Retinal pigment epithelial cell (primary cell): ENCODE measurements at regions not wholly inside any gene's neighbourhood (a gene's known extent, or its start where the extent isn't known, plus 50 kb on each side); places are given as distances from the start of the nearest gene placed in this dataset.

ENCODE experiments used
- DNase-seq: peaks from one replicate; pipeline ENCODE4 v3.0.0-alpha.2; 2010; ENCODE audit warnings: low read depth
- H3K4me3 ChIP-seq: 2 replicates; pipeline ENCODE4 v1.5.1; 2011; ENCODE audit warnings: mild to moderate bottlenecking, low read length, control low read depth, moderate library complexity
- TF ChIP-seq, protein P1 (sequence below): conservative IDR thresholded peaks from 2 replicates; pipeline ENCODE4 v1.5.1; 2011; ENCODE audit warnings: low read depth, low read length, control low read depth, inconsistent platforms

DNA sequence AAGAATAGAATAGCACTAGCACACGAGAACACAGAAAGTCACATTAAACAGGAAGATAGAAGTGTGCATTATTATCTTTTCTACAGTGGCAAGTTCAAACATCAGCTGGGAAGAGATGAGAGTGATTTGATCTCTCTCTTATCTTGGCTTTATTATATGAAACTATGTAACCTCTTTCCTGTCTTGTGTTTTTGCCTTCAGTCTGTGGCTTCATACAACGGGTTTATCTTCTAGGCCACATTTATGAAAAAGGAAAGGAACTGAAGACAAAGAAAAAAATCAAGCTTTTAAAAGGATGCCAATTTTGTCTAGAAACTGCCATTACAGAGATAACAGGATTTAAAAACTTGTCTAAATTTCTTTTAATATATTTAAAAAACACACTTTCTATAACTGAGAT is 983.6 kb downstream of the RPA4 start:
- TF ChIP-seq, protein P1, sequence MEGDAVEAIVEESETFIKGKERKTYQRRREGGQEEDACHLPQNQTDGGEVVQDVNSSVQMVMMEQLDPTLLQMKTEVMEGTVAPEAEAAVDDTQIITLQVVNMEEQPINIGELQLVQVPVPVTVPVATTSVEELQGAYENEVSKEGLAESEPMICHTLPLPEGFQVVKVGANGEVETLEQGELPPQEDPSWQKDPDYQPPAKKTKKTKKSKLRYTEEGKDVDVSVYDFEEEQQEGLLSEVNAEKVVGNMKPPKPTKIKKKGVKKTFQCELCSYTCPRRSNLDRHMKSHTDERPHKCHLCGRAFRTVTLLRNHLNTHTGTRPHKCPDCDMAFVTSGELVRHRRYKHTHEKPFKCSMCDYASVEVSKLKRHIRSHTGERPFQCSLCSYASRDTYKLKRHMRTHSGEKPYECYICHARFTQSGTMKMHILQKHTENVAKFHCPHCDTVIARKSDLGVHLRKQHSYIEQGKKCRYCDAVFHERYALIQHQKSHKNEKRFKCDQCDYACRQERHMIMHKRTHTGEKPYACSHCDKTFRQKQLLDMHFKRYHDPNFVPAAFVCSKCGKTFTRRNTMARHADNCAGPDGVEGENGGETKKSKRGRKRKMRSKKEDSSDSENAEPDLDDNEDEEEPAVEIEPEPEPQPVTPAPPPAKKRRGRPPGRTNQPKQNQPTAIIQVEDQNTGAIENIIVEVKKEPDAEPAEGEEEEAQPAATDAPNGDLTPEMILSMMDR = no peak
- DNase-seq = no peak
- no peak overlapping the region for H3K4me3 ChIP-seq

DNA sequence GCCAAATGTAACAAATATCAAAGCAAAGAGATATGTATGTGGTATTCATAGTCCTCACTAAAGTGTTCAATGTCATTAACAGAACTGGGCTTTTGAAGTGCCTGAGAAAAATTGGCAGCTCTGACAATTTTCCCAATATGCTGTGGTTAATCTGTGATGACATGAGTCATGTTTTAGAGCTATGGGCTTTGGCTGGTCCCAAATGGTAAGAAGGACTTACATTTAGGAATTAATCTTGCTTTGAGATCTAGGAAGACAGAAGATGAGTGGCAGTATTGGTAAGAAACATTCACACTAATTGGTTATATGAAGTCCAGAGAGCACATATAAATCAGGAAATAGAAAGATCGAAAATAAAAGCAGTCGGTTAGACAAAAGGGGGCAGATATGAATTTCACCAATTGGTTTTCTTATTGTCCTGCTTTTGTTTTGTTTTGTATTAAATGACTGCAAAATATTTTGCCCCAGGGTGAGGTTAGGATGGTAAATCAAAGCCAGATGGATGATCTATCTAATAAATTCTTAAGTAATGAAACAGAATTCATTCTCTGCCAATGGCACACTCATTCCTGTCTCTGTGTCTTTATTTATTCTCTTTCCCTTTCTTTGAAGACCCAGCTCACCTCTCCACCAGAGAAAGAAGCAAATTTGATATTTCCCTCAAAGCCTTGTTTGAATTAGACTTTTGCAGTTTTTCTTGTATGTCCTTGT is 993.1 kb downstream of the RPA4 start:
- TF ChIP-seq, protein P1 = no peak
- no peak overlapping the region for H3K4me3 ChIP-seq
- DNase-seq = no peak

DNA sequence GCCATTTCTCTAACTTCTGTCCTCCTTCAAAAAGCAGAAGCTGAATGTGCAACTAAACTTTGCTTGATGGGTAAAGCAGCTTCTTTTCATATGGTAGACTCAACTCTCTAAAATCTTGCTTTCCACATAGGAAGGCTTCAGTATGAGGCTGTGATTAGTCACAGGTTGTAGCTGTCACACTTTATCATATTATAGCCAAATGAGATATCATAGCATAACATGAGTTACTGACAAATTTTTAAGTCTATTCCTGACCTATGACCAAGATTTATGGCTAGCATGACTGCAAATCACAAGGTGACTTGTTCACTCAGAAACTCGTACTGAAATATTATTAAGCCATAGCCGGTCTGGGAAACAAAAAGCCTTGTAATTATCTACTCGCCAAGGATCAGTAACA is 998.6 kb downstream of the RPA4 start:
- TF ChIP-seq, protein P1 = no peak
- peak; percentile 31 for DNase-seq
- H3K4me3 ChIP-seq = no peak overlapping the region

DNA sequence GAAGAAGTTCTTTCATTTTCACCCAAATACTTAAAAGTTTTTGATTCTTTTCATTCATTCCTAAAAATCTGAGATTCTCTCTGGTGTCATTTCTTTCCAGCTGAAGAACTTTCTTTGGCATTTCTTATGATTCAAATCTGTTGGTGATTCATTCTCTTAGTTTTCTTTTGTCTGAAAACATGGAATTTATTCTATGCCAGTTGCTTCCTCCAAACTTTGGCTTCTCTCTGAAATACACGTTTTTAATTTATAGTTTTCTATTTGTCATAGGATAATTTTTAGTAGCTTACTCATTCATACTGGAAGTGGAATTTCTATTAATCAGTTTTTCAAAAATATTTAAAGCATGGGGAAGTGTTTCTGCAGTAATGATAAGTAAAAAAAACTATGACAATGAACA is 1012.0 kb downstream of the RPA4 start:
- DNase-seq = no peak
- H3K4me3 ChIP-seq = no peak overlapping the region
- TF ChIP-seq, protein P1 = no peak

DNA sequence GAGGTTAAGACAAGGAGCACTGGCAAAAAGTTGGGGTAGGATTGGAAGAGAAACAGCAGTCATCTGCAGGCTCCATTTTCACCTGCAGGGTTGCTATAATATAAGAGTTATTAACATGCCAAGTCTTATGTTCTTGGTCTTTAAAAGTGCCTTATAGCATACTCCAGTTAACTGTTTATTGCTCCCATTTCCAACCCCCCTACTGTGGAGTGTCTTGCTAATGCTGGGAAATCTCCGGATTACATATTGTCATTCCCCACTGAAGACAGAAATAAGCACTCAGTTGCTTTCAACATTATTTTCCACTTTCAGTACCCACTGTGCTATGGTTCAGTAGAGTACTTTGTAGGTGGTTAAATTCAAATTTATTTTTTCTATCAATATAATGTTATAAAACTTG is 1014.3 kb downstream of the RPA4 start:
- TF ChIP-seq, protein P1 = no peak
- H3K4me3 ChIP-seq = no peak overlapping the region
- no peak for DNase-seq

DNA sequence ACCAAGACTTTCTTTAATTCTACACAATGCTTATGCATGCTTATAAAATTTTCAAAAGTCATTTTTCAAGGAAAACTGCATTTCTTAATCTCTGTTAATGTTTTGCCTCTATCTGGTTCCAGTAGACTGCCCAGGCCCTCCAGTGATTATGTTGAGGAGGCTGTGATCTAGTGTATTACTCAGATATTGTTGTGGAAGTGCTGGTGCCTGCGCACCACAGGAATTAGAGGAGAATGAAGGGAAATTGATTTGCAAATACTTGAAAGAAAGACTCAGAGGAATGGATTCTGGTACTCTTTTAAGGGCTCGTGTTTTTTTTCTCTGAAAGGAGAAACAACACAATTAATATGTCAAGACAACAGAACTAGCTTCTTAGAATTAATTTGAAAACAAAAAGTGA is 1015.1 kb downstream of the RPA4 start:
- no peak for DNase-seq
- TF ChIP-seq, protein P1 = no peak
- no peak overlapping the region for H3K4me3 ChIP-seq

DNA sequence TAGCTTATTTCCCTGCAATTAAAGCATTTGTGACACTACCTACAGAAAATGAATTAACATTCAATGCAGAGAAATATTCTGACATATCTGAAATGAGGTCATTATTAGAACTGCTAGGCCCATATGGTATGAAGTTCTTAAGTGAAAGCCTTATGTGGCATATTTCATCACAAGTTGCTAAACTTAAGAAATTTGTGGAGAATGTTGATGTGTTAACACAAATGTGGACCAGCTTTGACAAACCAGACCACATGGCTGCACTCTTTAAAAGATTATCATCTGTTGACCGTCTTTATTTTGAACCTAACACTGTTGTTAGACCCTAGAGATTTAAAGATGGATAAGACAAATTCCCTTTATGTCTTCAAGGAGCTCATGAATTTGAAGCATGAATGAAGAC is 1024.1 kb downstream of the RPA4 start:
- no peak overlapping the region for H3K4me3 ChIP-seq
- DNase-seq = no peak
- TF ChIP-seq, protein P1 = no peak
